HCT116 (cell line): ENCODE measurements at regions not wholly inside any gene's neighbourhood (a gene's known extent, or its start where the extent isn't known, plus 50 kb on each side); places are given as distances from the start of the nearest gene placed in this dataset.

Source experiments
- ATAC-seq: fragments of 200-7000 bp; cut with Tn5 transposase; 2 replicates; pipeline ENCODE4 v1.9.1; 2020; ENCODE audit warnings: mild to moderate bottlenecking, moderate library complexity
- BruUV-seq: library from RNA; stranded (reverse); fragments of 400-500 nt; replicated peaks from 2 replicates; lab custom pipeline; 2021; lab: Mats Ljungman, UMichigan
- CTCF ChIA-PET: fragments of 300-600 bp; sonication (Branson Sonifier 250); formaldehyde crosslinking; loops from one replicate; lab custom pipeline; 2021; ENCODE audit warnings: antibody characterized with exemption; lab: Charles Lee
- POLR2A ChIA-PET: fragments of 300-600, 350-600 bp; sonication (Branson Sonifier 250); formaldehyde crosslinking; loops from one replicate; lab custom pipeline; 2021; ENCODE audit warnings: antibody characterized with exemption; lab: Charles Lee
- RAD21 ChIA-PET, 2 experiments: fragments of 300-600 bp; sonication (Branson Sonifier 250); formaldehyde crosslinking; loops; one replicate each; lab custom pipeline; 2023; ENCODE audit warnings: low total read pairs in 2 of 2; ENCODE audit not compliant: uncharacterized antibody in 2 of 2, unreplicated experiment in 2 of 2, low non-redundant PET in 1 of 2; lab: Charles Lee
- DNase-seq: peaks from one replicate; pipeline ENCODE4 v3.0.0-alpha.2; 2010; ENCODE audit warnings: low read depth, low spot score
- H2AFZ ChIP-seq: fragments of 200-600 bp; shearing (Covaris generic), sonication (generic); 2 replicates; pipeline ENCODE4 v1.6.1; 2017; ENCODE audit warnings: low read depth, mixed run types, mixed read lengths, antibody characterized with exemption, low read length; ENCODE audit not compliant: poor library complexity, severe bottlenecking
- H3K27ac ChIP-seq: 2 replicates; pipeline ENCODE4 v1.5.1; 2012; ENCODE audit warnings: low read depth, low read length
- H3K27me3 ChIP-seq: fragments of 200-600 bp; sonication (generic); 2 replicates; pipeline ENCODE4 v1.6.1; 2016; ENCODE audit warnings: mixed run types, low read length, mixed read lengths; ENCODE audit not compliant: insufficient read depth
- H3K36me3 ChIP-seq, 2 experiments: fragments of 200-500 bp in 1 of 2; fragments of 200-600 bp in 1 of 2; sonication (Bioruptor generic) in 1 of 2; sonication (generic) in 1 of 2; 2 replicates each; pipeline versions ENCODE4 v1.5.1 to v1.6.1; 2014 to 2016; ENCODE audit warnings: low read length in 2 of 2, inconsistent platforms in 1 of 2, mixed read lengths in 1 of 2, mixed run types in 1 of 2; ENCODE audit not compliant: insufficient read depth in 2 of 2, control insufficient read depth in 1 of 2
- H3K4me1 ChIP-seq, 2 experiments: fragments of 200-600 bp in 1 of 2; sonication (generic) in 1 of 2; 2 replicates each; pipeline versions ENCODE4 v1.5.1 to v1.6.1; 2012 to 2017; ENCODE audit warnings: low read length in 2 of 2, inconsistent platforms in 1 of 2, mild to moderate bottlenecking in 1 of 2, mixed read lengths in 1 of 2, mixed run types in 1 of 2, moderate library complexity in 1 of 2; ENCODE audit not compliant: insufficient read depth in 2 of 2, control insufficient read depth in 1 of 2
- H3K4me2 ChIP-seq: fragments of 200-600 bp; sonication (generic); 2 replicates; pipeline ENCODE4 v1.6.1; 2017; ENCODE audit warnings: mixed run types, low read length, mixed read lengths
- H3K4me3 ChIP-seq, 2 experiments: fragments of 200-600 bp in 1 of 2; sonication (generic) in 1 of 2; replicated peaks in 1 of 2; 2 replicates each; pipeline ENCODE4 v1.5.1; 2011 to 2016; ENCODE audit warnings: low read length in 2 of 2, control low read depth in 1 of 2, low read depth in 1 of 2, mild to moderate bottlenecking in 1 of 2, mixed read lengths in 1 of 2, mixed run types in 1 of 2
- H3K79me2 ChIP-seq: fragments of 200-600 bp; sonication (generic); 2 replicates; pipeline ENCODE4 v1.6.1; 2017; ENCODE audit warnings: mild to moderate bottlenecking, mixed run types, low read length, moderate library complexity, mixed read lengths; ENCODE audit not compliant: insufficient read depth
- H3K9ac ChIP-seq: fragments of 200-600 bp; sonication (generic); 2 replicates; pipeline ENCODE4 v1.6.1; 2016; ENCODE audit warnings: low read length, mixed read lengths
- H3K9me2 ChIP-seq: fragments of 200-600 bp; sonication (generic), shearing (Covaris generic); 2 replicates; pipeline ENCODE4 v1.6.1; 2017; ENCODE audit warnings: mixed run types, mild to moderate bottlenecking, moderate library complexity; ENCODE audit not compliant: insufficient read depth
- H3K9me3 ChIP-seq, 2 experiments: fragments of 200-500 bp in 1 of 2; fragments of 200-600 bp in 1 of 2; sonication (Bioruptor generic) in 1 of 2; sonication (generic) in 1 of 2; 2 replicates each; pipeline ENCODE4 v1.6.1; 2014 to 2017; ENCODE audit warnings: low read length in 2 of 2, mixed read lengths in 2 of 2, inconsistent platforms in 1 of 2, low read depth in 1 of 2, mild to moderate bottlenecking in 1 of 2, mixed run types in 1 of 2, moderate library complexity in 1 of 2; ENCODE audit not compliant: control insufficient read depth in 1 of 2, insufficient read depth in 1 of 2
- H4K20me1 ChIP-seq: fragments of 200-600 bp; sonication (generic), shearing (Covaris generic); 2 replicates; pipeline ENCODE4 v1.6.1; 2017; ENCODE audit warnings: mixed run types, mild to moderate bottlenecking, moderate library complexity; ENCODE audit not compliant: insufficient read depth
- CEBPB ChIP-seq: IDR thresholded peaks from 2 replicates; pipeline ENCODE4 v1.6.1; 2012; ENCODE audit warnings: low read depth
- CTCF ChIP-seq, 3 experiments: fragments of 200-600 bp in 1 of 3; sonication (generic) in 1 of 3; IDR thresholded peaks in 2 of 3; conservative IDR thresholded peaks in 1 of 3; 2 replicates each; pipeline ENCODE4 v1.5.1; 2012 to 2017; ENCODE audit warnings: low read depth in 2 of 3, low read length in 2 of 3, antibody characterized with exemption in 1 of 3, borderline replicate concordance in 1 of 3, control low read depth in 1 of 3, mild to moderate bottlenecking in 1 of 3, mixed read lengths in 1 of 3, mixed run types in 1 of 3, moderate library complexity in 1 of 3; ENCODE audit not compliant: insufficient read depth in 1 of 3
- EGR1 ChIP-seq: IDR thresholded peaks from 2 replicates; pipeline ENCODE4 v1.6.1; 2012; ENCODE audit warnings: low read depth
- ELF1 ChIP-seq: IDR thresholded peaks from 2 replicates; pipeline ENCODE4 v1.6.1; 2012; ENCODE audit warnings: low read depth, borderline replicate concordance
- EZH2 ChIP-seq: fragments of 200-600 bp; sonication (generic); IDR thresholded peaks from 2 replicates; pipeline ENCODE4 v1.6.1; 2017; ENCODE audit warnings: antibody characterized with exemption, mixed run types
- JUND ChIP-seq: IDR thresholded peaks from 2 replicates; pipeline ENCODE4 v1.6.1; 2012
- POLR2A ChIP-seq: IDR thresholded peaks from 2 replicates; pipeline ENCODE4 v1.7.0; 2011; ENCODE audit warnings: borderline replicate concordance; ENCODE audit not compliant: insufficient read depth, insufficient read length; ENCODE audit errors: extremely low read depth
- POLR2AphosphoS5 ChIP-seq: IDR thresholded peaks from 2 replicates; pipeline ENCODE4 v1.6.1; 2011; ENCODE audit warnings: mild to moderate bottlenecking, low read depth, low read length, moderate library complexity
- RAD21 ChIP-seq: IDR thresholded peaks from 2 replicates; pipeline ENCODE4 v1.6.1; 2012; ENCODE audit warnings: low read depth, mild to moderate bottlenecking
- SIN3A ChIP-seq: IDR thresholded peaks from 2 replicates; pipeline ENCODE4 v1.6.1; 2012; ENCODE audit warnings: low read depth
- SP1 ChIP-seq: IDR thresholded peaks from 2 replicates; pipeline ENCODE4 v1.6.1; 2012; ENCODE audit warnings: low read depth
- SRF ChIP-seq: IDR thresholded peaks from 2 replicates; pipeline ENCODE4 v1.6.1; 2012; ENCODE audit warnings: low read depth
- TCF7L2 ChIP-seq: IDR thresholded peaks from 2 replicates; pipeline ENCODE4 v1.7.0; 2011; ENCODE audit warnings: borderline replicate concordance, inconsistent platforms; ENCODE audit not compliant: insufficient read depth, insufficient read length; ENCODE audit errors: extremely low read depth
- YY1 ChIP-seq: IDR thresholded peaks from 2 replicates; pipeline ENCODE4 v1.6.1; 2011; ENCODE audit warnings: low read length, low read depth, moderate library complexity, mild to moderate bottlenecking; ENCODE audit not compliant: insufficient replicate concordance; ENCODE audit errors: extremely low read depth
- ZFX ChIP-seq: fragments of 450-650 bp; IDR thresholded peaks from 2 replicates; pipeline ENCODE4 v1.6.1; 2017
- intact Hi-C: fragments of 100-400 bp; cut with micrococcal nuclease; formaldehyde crosslinking; loops from 2 replicates; pipeline ENCODE4 v1.10.0; 2022
- TF ChIP-seq, protein P1 (sequence below): IDR thresholded peaks from 2 replicates; pipeline ENCODE4 v1.6.1; 2012

DNA sequence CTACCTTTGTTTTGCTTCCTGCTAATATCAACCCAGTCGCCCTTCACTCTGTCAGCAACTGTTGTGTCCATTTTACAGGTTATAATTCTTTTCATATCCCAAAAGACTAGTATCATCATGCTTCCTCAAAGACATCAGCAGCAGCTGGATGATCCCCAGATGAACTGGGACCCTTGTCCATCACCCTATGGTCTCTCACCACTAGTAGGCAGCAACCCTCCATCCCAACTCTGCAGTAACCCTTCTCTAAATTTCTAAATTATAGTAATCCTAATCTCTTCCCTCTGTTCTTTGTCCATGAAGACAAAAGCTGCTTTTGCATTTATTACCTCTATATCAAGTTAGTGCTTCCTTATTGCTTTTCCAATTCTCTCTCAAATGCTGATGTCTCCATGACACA lies 1025.8 kb downstream of the FAM181B start:
- Histone ChIP-seq H3K4me2 (no peak overlapping the region), H3K9me2 (no peaks in the 10 kb centered on the region), H3K4me1 (no peaks in the 10 kb centered on the region), H4K20me1 (no peaks in the 10 kb centered on the region), H3K27ac (no peak overlapping the region), H3K9me3 (peaks cover 3 to 14% of the 10 kb centered on the region in 2 experiments; a peak in 2 of 4 replicates), H2AFZ (no peak overlapping the region), H3K27me3 (no peaks in the 10 kb centered on the region), H3K9ac (no peak overlapping the region), H3K36me3 (no peaks in the 10 kb centered on the region), H3K4me3 (no peak overlapping the region), H3K79me2 (no peaks in the 10 kb centered on the region)
- intact Hi-C loops, result no loop called here
- TF ChIP-seq EZH2 (no peak), CTCF (IDR thresholded peaks at IDR 0.05 in 2 of 3, conservative IDR thresholded peaks at IDR 0.05 in 1 of 3; ENCODE audit: borderline replicate concordance in 1 of 3, insufficient read depth in 1 of 3, low read depth in 2 of 3, low read length in 2 of 3) (no peak), JUND (no peak), ZFX (no peak), YY1 (no peak), ELF1 (no peak), EGR1 (no peak), SRF (no peak), POLR2AphosphoS5 (no peak), POLR2A (no peak), SP1 (no peak), SIN3A (no peak), CEBPB (no peak), TCF7L2 (no peak), RAD21 (no peak)
- TF ChIP-seq, protein P1, sequence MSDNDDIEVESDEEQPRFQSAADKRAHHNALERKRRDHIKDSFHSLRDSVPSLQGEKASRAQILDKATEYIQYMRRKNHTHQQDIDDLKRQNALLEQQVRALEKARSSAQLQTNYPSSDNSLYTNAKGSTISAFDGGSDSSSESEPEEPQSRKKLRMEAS, result no peak
- ATAC-seq, result no peak
- no TSS peak for BruUV-seq
- ChIA-PET RAD21 (no interaction called here), POLR2A (no interaction called here), CTCF (no interaction called here)
- no peak for DNase-seq
